BE2C (cell line): ENCODE measurements at regions not wholly inside any gene's neighbourhood (a gene's known extent, or its start where the extent isn't known, plus 50 kb on each side); places are given as distances from the start of the nearest gene placed in this dataset.

Experiments
- DNase-seq: peaks from one replicate; pipeline ENCODE4 v3.0.0-alpha.2; 2020
- H3K27me3 ChIP-seq: fragments of 250-450 bp; sonication (Bioruptor Pico); 2 replicates; pipeline ENCODE4 v1.5.1; 2020; ENCODE audit warnings: mild to moderate bottlenecking
- H3K36me3 ChIP-seq: fragments of 250-450 bp; sonication (Bioruptor Pico); 2 replicates; pipeline ENCODE4 v1.5.1; 2020; ENCODE audit warnings: mild to moderate bottlenecking
- H3K4me1 ChIP-seq: fragments of 250-450 bp; sonication (Bioruptor Pico); 2 replicates; pipeline ENCODE4 v1.5.1; 2020
- H3K4me3 ChIP-seq: 2 replicates; pipeline ENCODE4 v1.5.1; 2011; ENCODE audit warnings: low read depth, low read length
- H3K9me3 ChIP-seq: fragments of 250-450 bp; sonication (Bioruptor Pico); 2 replicates; pipeline ENCODE4 v1.5.1; 2020
- CTCF ChIP-seq: IDR thresholded peaks from 2 replicates; pipeline ENCODE4 v1.5.1; 2012; ENCODE audit warnings: mild to moderate bottlenecking, low read depth, low read length

- no peak for DNase-seq
- H3K36me3 ChIP-seq, result no peaks in the 10 kb centered on the region
- no peaks in the 10 kb centered on the region for H3K9me3 ChIP-seq
- no peak overlapping the region for H3K4me3 ChIP-seq
- no peaks in the 10 kb centered on the region for H3K4me1 ChIP-seq
- TF ChIP-seq CTCF, result no peak
- H3K27me3 ChIP-seq, result no peaks in the 10 kb centered on the region
Measured at GRCh38 chr10:21257191-21257590, 268.3 kb downstream of the SKIDA1 start.

- TF ChIP-seq CTCF, result no peak
- Histone ChIP-seq H3K9me3 (no peaks in the 10 kb centered on the region), H3K4me3 (no peak overlapping the region), H3K4me1 (no peaks in the 10 kb centered on the region), H3K27me3 (no peaks in the 10 kb centered on the region), H3K36me3 (no peaks in the 10 kb centered on the region)
- DNase-seq, result no peak
Measured at GRCh38 chr10:21249435-21249834, 276.0 kb downstream of the SKIDA1 start.

- H3K27me3 ChIP-seq, result no peaks in the 10 kb centered on the region
- no peaks in the 10 kb centered on the region for H3K9me3 ChIP-seq
- no peak overlapping the region for H3K4me3 ChIP-seq
- no peaks in the 10 kb centered on the region for H3K36me3 ChIP-seq
- DNase-seq, result no peak
- no peaks in the 10 kb centered on the region for H3K4me1 ChIP-seq
- TF ChIP-seq CTCF, result no peak
Measured at GRCh38 chr10:21247592-21247991, 277.9 kb downstream of the SKIDA1 start.

GRCh38 chr10:21246178-21246577 is 279.3 kb downstream of the SKIDA1 start:
- H3K9me3 ChIP-seq, result no peaks in the 10 kb centered on the region
- DNase-seq, result no peak
- no peak for TF ChIP-seq CTCF

GRCh38 chr10:21243748-21244257 is 281.7 kb downstream of the SKIDA1 start:
- H3K9me3 ChIP-seq, result no peaks in the 10 kb centered on the region
- DNase-seq, result no peak
- TF ChIP-seq CTCF, result no peak
- no peaks in the 10 kb centered on the region for H3K4me1 ChIP-seq
- H3K36me3 ChIP-seq, result no peaks in the 10 kb centered on the region
- H3K27me3 ChIP-seq, result no peaks in the 10 kb centered on the region
- H3K4me3 ChIP-seq, result no peak overlapping the region

More at GRCh38 chr10:21246178-21246577, 279.3 kb downstream of the SKIDA1 start:
- Histone ChIP-seq H3K27me3 (no peaks in the 10 kb centered on the region), H3K4me3 (no peak overlapping the region), H3K36me3 (no peaks in the 10 kb centered on the region), H3K4me1 (no peaks in the 10 kb centered on the region)

GRCh38 chr10:21242915-21243314 is 282.6 kb downstream of the SKIDA1 start:
- Histone ChIP-seq H3K9me3 (no peaks in the 10 kb centered on the region), H3K27me3 (no peaks in the 10 kb centered on the region), H3K4me3 (no peak overlapping the region), H3K36me3 (no peaks in the 10 kb centered on the region), H3K4me1 (no peaks in the 10 kb centered on the region)
- DNase-seq, result no peak
- no peak for TF ChIP-seq CTCF
